Endothelial cell of umbilical vein (primary cell): ENCODE measurements at regions not wholly inside any gene's neighbourhood (a gene's known extent, or its start where the extent isn't known, plus 50 kb on each side); places are given as distances from the start of the nearest gene placed in this dataset.

Source experiments
- BruUV-seq: library from RNA; stranded (reverse); fragments of 400-500 nt; replicated peaks from 2 replicates; lab custom pipeline; 2021; lab: Mats Ljungman, UMichigan
- CTCF ChIA-PET: fragments of 300-600, 350-600 bp; sonication (Branson Sonifier 250); formaldehyde crosslinking; loops from one replicate; lab custom pipeline; 2021; ENCODE audit warnings: antibody characterized with exemption, inconsistent platforms; lab: Charles Lee
- POLR2A ChIA-PET: fragments of 300-600, 350-600 bp; sonication (Branson Sonifier 250); formaldehyde crosslinking; loops from one replicate; lab custom pipeline; 2021; ENCODE audit warnings: antibody characterized with exemption, inconsistent platforms; lab: Charles Lee
- DNase-seq: peaks from one replicate; pipeline ENCODE4 v3.0.0-alpha.2; 2011; ENCODE audit warnings: low read depth, low spot score
- FAIRE-seq: peaks from 2 replicates; lab custom pipeline; 2011; peaks lifted over from hg19 to GRCh38; lab: Jason Lieb, UNC
- H2AFZ ChIP-seq: 2 replicates; pipeline ENCODE4 v1.6.0; 2012; ENCODE audit warnings: low read depth, low read length, control low read depth, inconsistent platforms
- H3K27ac ChIP-seq: 2 replicates; pipeline ENCODE4 v1.5.1; 2011; ENCODE audit warnings: low read depth, mild to moderate bottlenecking, control low read depth, low read length, moderate library complexity; ENCODE audit not compliant: insufficient read depth
- H3K27me3 ChIP-seq, 2 experiments: 2 replicates each; pipeline versions ENCODE4 v1.6.0 to v1.6.1; 2011; ENCODE audit warnings: low read length in 2 of 2, mixed read lengths in 1 of 2; ENCODE audit not compliant: control insufficient read depth in 2 of 2, insufficient read depth in 2 of 2
- H3K36me3 ChIP-seq, 2 experiments: 2 replicates in 1 of 2; 3 replicates in 1 of 2; pipeline ENCODE4 v1.5.1; 2011; ENCODE audit warnings: low read length in 2 of 2, mild to moderate bottlenecking in 1 of 2, moderate library complexity in 1 of 2; ENCODE audit not compliant: control insufficient read depth in 2 of 2, insufficient read depth in 2 of 2; ENCODE audit errors: extremely low read depth in 1 of 2
- H3K4me1 ChIP-seq: 3 replicates; pipeline ENCODE4 v1.5.1; 2011; ENCODE audit warnings: mild to moderate bottlenecking, low read length; ENCODE audit not compliant: control insufficient read depth, insufficient read depth; ENCODE audit errors: extremely low read depth
- H3K4me2 ChIP-seq: 2 replicates; pipeline ENCODE4 v1.6.1; 2011; ENCODE audit warnings: low read length, control low read depth, mixed read lengths; ENCODE audit not compliant: insufficient read depth
- H3K4me3 ChIP-seq, 3 experiments: fragments of 200-600 bp in 1 of 3; sonication (generic), shearing (Covaris generic) in 1 of 3; replicated peaks in 1 of 3; 2 replicates each; pipeline ENCODE4 v1.5.1; 2011 to 2016; ENCODE audit warnings: control low read depth in 3 of 3, low read length in 3 of 3, mild to moderate bottlenecking in 2 of 3, inconsistent platforms in 1 of 3, low read depth in 1 of 3, moderate library complexity in 1 of 3; ENCODE audit not compliant: insufficient read depth in 1 of 3
- H3K79me2 ChIP-seq: 2 replicates; pipeline ENCODE4 v1.6.0; 2012; ENCODE audit warnings: low read length, inconsistent platforms; ENCODE audit not compliant: control insufficient read depth, insufficient read depth
- H3K9ac ChIP-seq: replicated peaks from 2 replicates; pipeline ENCODE3; 2011; ENCODE audit warnings: low read length, control low read depth; ENCODE audit not compliant: insufficient read depth; ENCODE audit errors: extremely low read depth
- H3K9me1 ChIP-seq: replicated peaks from 3 replicates; pipeline ENCODE4 v1.6.0; 2011; ENCODE audit warnings: mild to moderate bottlenecking, low read length; ENCODE audit not compliant: control insufficient read depth, insufficient read depth; ENCODE audit errors: extremely low read depth
- H3K9me3 ChIP-seq: replicated peaks from 2 replicates; pipeline ENCODE4 v1.5.1; 2012; ENCODE audit warnings: low read length, inconsistent platforms; ENCODE audit not compliant: control insufficient read depth, insufficient read depth
- H4K20me1 ChIP-seq: replicated peaks from 2 replicates; pipeline ENCODE3; 2011; ENCODE audit warnings: mild to moderate bottlenecking, low read length; ENCODE audit not compliant: control insufficient read depth, insufficient read depth; ENCODE audit errors: extremely low read depth
- CTCF ChIP-seq, 2 donors: IDR thresholded peaks; 1 replicate in 1 of 2; 2 replicates in 1 of 2; pipeline ENCODE4 v1.5.1; 2011; ENCODE audit warnings: low read length in 2 of 2, mild to moderate bottlenecking in 2 of 2, moderate library complexity in 2 of 2, control low read depth in 1 of 2, inconsistent platforms in 1 of 2, low read depth in 1 of 2; ENCODE audit not compliant: insufficient read depth in 1 of 2; ENCODE audit errors: extremely low read depth in 1 of 2
- EZH2 ChIP-seq: IDR thresholded peaks from 2 replicates; pipeline ENCODE4 v1.6.1; 2012; ENCODE audit warnings: borderline replicate concordance, low read depth, mild to moderate bottlenecking, moderate library complexity, low read length, inconsistent platforms; ENCODE audit not compliant: severe bottlenecking
- FOS ChIP-seq: IDR thresholded peaks from 2 replicates; pipeline ENCODE4 v1.6.1; 2011; ENCODE audit warnings: mild to moderate bottlenecking, low read length, moderate library complexity, borderline replicate concordance; ENCODE audit not compliant: insufficient read depth
- GATA2 ChIP-seq: IDR thresholded peaks from 2 replicates; pipeline ENCODE4 v1.7.0; 2011; ENCODE audit warnings: low read depth, mild to moderate bottlenecking, moderate library complexity, mixed read lengths, low read length; ENCODE audit not compliant: insufficient read length, insufficient read depth
- MAX ChIP-seq: IDR thresholded peaks from 2 replicates; pipeline ENCODE4 v1.6.1; 2011; ENCODE audit not compliant: insufficient read depth, insufficient read length
- MYC ChIP-seq: IDR thresholded peaks from one replicate; pipeline ENCODE4 v1.6.1; 2011; ENCODE audit warnings: mild to moderate bottlenecking, low read depth, low read length
- POLR2A ChIP-seq: IDR thresholded peaks from 2 replicates; pipeline ENCODE4 v1.6.1; 2012; ENCODE audit warnings: low read depth, mild to moderate bottlenecking, control low read depth, low read length
- dilution Hi-C: fragments of 300-500 bp; cut with MboI; formaldehyde crosslinking; loops from one replicate; pipeline ENCODE4 v1.15.0; 2019; ENCODE audit warnings: low sequenced_read_pairs; ENCODE audit not compliant: extremely low pct_ligation_motif_present
- intact Hi-C: fragments of 100-400 bp; cut with micrococcal nuclease; formaldehyde crosslinking; loops from one replicate; pipeline ENCODE4 v1.10.0; 2022

GRCh38 chr3:157857440-157857839 is 248.8 kb downstream of the SHOX2 start:
- CTCF ChIA-PET = interaction anchor here (3.2 kb wide), 1 partner anchor 7 kb away, joined by 9 read pairs; no protein-coding TSS in a partner anchor
- no peaks in the 10 kb centered on the region for H4K20me1 ChIP-seq
- no peak for DNase-seq
- H3K79me2 ChIP-seq = no peaks in the 10 kb centered on the region
- H3K27me3 ChIP-seq = no peaks in the 10 kb centered on the region
- no peak overlapping the region for H3K4me3 ChIP-seq
- POLR2A ChIA-PET = no interaction called here
- BruUV-seq = no TSS peak
- FAIRE-seq = no peak
- no peaks in the 10 kb centered on the region for H3K4me1 ChIP-seq
- H3K9me1 ChIP-seq = no peaks in the 10 kb centered on the region
- H2AFZ ChIP-seq = no peak overlapping the region
- intact Hi-C loops (no loop called here), dilution Hi-C loops (no loop called here)
- H3K9ac ChIP-seq = no peak overlapping the region
- TF ChIP-seq MYC = no peak
- TF ChIP-seq FOS = no peak
- no peak for TF ChIP-seq CTCF (IDR thresholded peaks at IDR 0.05; ENCODE audit: extremely low read depth in 1 of 2, insufficient read depth in 1 of 2, low read depth in 1 of 2, low read length in 2 of 2)
- TF ChIP-seq MAX = no peak
- TF ChIP-seq POLR2A = no peak
- no peak for TF ChIP-seq GATA2
- no peak for TF ChIP-seq EZH2
- no peak overlapping the region for H3K4me2 ChIP-seq
- H3K9me3 ChIP-seq = no peaks in the 10 kb centered on the region
- H3K36me3 ChIP-seq = no peaks in the 10 kb centered on the region
- no peak overlapping the region for H3K27ac ChIP-seq
